ENCODE measurements at regions not wholly inside any gene's neighbourhood (a gene's known extent, or its start where the extent isn't known, plus 50 kb on each side); places are given as distances from the start of the nearest gene placed in this dataset.

DNA sequence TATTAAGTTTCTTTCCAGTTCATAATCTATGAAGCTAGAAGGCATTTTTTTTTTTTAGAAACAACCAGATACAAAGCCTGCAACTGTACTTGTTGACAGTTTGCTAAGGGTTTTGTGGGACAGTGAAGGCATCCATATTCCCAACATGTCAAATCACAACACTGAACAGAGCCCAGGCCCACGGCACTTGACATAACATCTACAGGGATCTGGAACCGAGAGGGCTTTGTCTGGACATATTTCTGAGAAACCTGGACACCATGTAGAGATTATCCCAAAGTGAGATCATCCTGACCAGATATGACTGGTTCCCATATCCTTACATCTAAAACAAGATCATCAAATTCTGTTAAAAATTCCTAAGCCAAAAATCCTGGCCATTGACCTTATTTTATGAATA is 336.3 kb downstream of the ACTL7B start:
- TF ChIP-seq POLR2A (IDR thresholded peaks at IDR 0.05; ENCODE audit: low read depth, low read length) (no peak), RCOR1 (IDR thresholded peaks at IDR 0.05; ENCODE audit: insufficient replicate concordance, low read length) (no peak), MXI1 (IDR thresholded peaks at IDR 0.05; ENCODE audit: borderline replicate concordance, low read depth, low read length) (no peak), FOS (IDR thresholded peaks at IDR 0.05; ENCODE audit: low read depth, low read length) (no peak), CEBPB (IDR thresholded peaks at IDR 0.05; ENCODE audit: low read depth, low read length) (no peak)
- TF ChIP-seq, protein P1, sequence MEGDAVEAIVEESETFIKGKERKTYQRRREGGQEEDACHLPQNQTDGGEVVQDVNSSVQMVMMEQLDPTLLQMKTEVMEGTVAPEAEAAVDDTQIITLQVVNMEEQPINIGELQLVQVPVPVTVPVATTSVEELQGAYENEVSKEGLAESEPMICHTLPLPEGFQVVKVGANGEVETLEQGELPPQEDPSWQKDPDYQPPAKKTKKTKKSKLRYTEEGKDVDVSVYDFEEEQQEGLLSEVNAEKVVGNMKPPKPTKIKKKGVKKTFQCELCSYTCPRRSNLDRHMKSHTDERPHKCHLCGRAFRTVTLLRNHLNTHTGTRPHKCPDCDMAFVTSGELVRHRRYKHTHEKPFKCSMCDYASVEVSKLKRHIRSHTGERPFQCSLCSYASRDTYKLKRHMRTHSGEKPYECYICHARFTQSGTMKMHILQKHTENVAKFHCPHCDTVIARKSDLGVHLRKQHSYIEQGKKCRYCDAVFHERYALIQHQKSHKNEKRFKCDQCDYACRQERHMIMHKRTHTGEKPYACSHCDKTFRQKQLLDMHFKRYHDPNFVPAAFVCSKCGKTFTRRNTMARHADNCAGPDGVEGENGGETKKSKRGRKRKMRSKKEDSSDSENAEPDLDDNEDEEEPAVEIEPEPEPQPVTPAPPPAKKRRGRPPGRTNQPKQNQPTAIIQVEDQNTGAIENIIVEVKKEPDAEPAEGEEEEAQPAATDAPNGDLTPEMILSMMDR (conservative IDR thresholded peaks at IDR 0.05; ENCODE audit: low read depth, low read length): no peak
